HG02623 (cell line): ENCODE measurements at regions not wholly inside any gene's neighbourhood (a gene's known extent, or its start where the extent isn't known, plus 50 kb on each side); places are given as distances from the start of the nearest gene placed in this dataset.
A peak's percentile ranks its signal among the peaks of the same experiment; 100 is the strongest.

Experiments
- ATAC-seq: cut with Tn5 transposase; IDR thresholded peaks from one replicate; pipeline ENCODE4 v1.9.1; 2021; ENCODE audit warnings: moderate library complexity; ENCODE audit not compliant: unreplicated experiment

- ATAC-seq, result no peak
Observed at GRCh38 chr11:23022854-23023253, 162.6 kb upstream of the CCDC179 start.

- no peak for ATAC-seq
Observed at GRCh38 chr11:23023319-23023718, 163.0 kb upstream of the CCDC179 start.

GRCh38 chr11:23041001-23041503 lies 180.8 kb upstream of the CCDC179 start:
- no peak for ATAC-seq

GRCh38 chr11:23058656-23059055 lies 198.4 kb upstream of the CCDC179 start:
- ATAC-seq, result no peak

- no peak for ATAC-seq
Observed at GRCh38 chr11:23063276-23063675, 203.0 kb upstream of the CCDC179 start.

- peak; percentile 76 for ATAC-seq
Observed at GRCh38 chr11:23078289-23078971, 218.2 kb upstream of the CCDC179 start.

GRCh38 chr11:23079382-23079813 lies 219.1 kb upstream of the CCDC179 start:
- peak; percentile 66 for ATAC-seq

GRCh38 chr11:23087407-23087806 lies 227.1 kb upstream of the CCDC179 start:
- no peak for ATAC-seq

- ATAC-seq, result no peak
Observed at GRCh38 chr11:23090659-23091058, 230.4 kb upstream of the CCDC179 start.

- no peak for ATAC-seq
Observed at GRCh38 chr11:23095650-23096189, 235.4 kb upstream of the CCDC179 start.

GRCh38 chr11:23097891-23098290 lies 237.6 kb upstream of the CCDC179 start:
- no peak for ATAC-seq

GRCh38 chr11:23099256-23099655 lies 239.0 kb upstream of the CCDC179 start:
- no peak for ATAC-seq

GRCh38 chr11:23100726-23101125 lies 240.5 kb upstream of the CCDC179 start:
- ATAC-seq, result no peak

- ATAC-seq, result no peak
Observed at GRCh38 chr11:23103416-23103815, 243.1 kb upstream of the CCDC179 start.

GRCh38 chr11:23111527-23111926 lies 251.3 kb upstream of the CCDC179 start:
- no peak for ATAC-seq

- no peak for ATAC-seq
Observed at GRCh38 chr11:23112390-23112789, 252.1 kb upstream of the CCDC179 start.

GRCh38 chr11:23112987-23113886 lies 253.0 kb upstream of the CCDC179 start:
- ATAC-seq, result peak; percentile 60

- ATAC-seq, result no peak
Observed at GRCh38 chr11:23113887-23114216, 253.6 kb upstream of the CCDC179 start.

- ATAC-seq, result no peak
Observed at GRCh38 chr11:23123753-23124152, 263.5 kb upstream of the CCDC179 start.

- ATAC-seq, result no peak
Observed at GRCh38 chr11:23124249-23124648, 264.0 kb upstream of the CCDC179 start.

GRCh38 chr11:23124996-23125395 lies 264.7 kb upstream of the CCDC179 start:
- no peak for ATAC-seq

GRCh38 chr11:23127706-23128105 lies 267.4 kb upstream of the CCDC179 start:
- ATAC-seq, result no peak
